Endothelial cell of umbilical vein (primary cell): ENCODE measurements at regions not wholly inside any gene's neighbourhood (a gene's known extent, or its start where the extent isn't known, plus 50 kb on each side); places are given as distances from the start of the nearest gene placed in this dataset.

ENCODE experiments used
- BruUV-seq: library from RNA; stranded (reverse); fragments of 400-500 nt; replicated peaks from 2 replicates; lab custom pipeline; 2021; lab: Mats Ljungman, UMichigan
- CTCF ChIA-PET: fragments of 300-600, 350-600 bp; sonication (Branson Sonifier 250); formaldehyde crosslinking; loops from one replicate; lab custom pipeline; 2021; ENCODE audit warnings: antibody characterized with exemption, inconsistent platforms; lab: Charles Lee
- POLR2A ChIA-PET: fragments of 300-600, 350-600 bp; sonication (Branson Sonifier 250); formaldehyde crosslinking; loops from one replicate; lab custom pipeline; 2021; ENCODE audit warnings: antibody characterized with exemption, inconsistent platforms; lab: Charles Lee
- DNase-seq: peaks from one replicate; pipeline ENCODE4 v3.0.0-alpha.2; 2011; ENCODE audit warnings: low read depth, low spot score
- FAIRE-seq: peaks from 2 replicates; lab custom pipeline; 2011; peaks lifted over from hg19 to GRCh38; lab: Jason Lieb, UNC
- H2AFZ ChIP-seq: 2 replicates; pipeline ENCODE4 v1.6.0; 2012; ENCODE audit warnings: low read depth, low read length, control low read depth, inconsistent platforms
- H3K27ac ChIP-seq: 2 replicates; pipeline ENCODE4 v1.5.1; 2011; ENCODE audit warnings: low read depth, mild to moderate bottlenecking, control low read depth, low read length, moderate library complexity; ENCODE audit not compliant: insufficient read depth
- H3K27me3 ChIP-seq, 2 experiments: 2 replicates each; pipeline versions ENCODE4 v1.6.0 to v1.6.1; 2011; ENCODE audit warnings: low read length in 2 of 2, mixed read lengths in 1 of 2; ENCODE audit not compliant: control insufficient read depth in 2 of 2, insufficient read depth in 2 of 2
- H3K36me3 ChIP-seq, 2 experiments: 2 replicates in 1 of 2; 3 replicates in 1 of 2; pipeline ENCODE4 v1.5.1; 2011; ENCODE audit warnings: low read length in 2 of 2, mild to moderate bottlenecking in 1 of 2, moderate library complexity in 1 of 2; ENCODE audit not compliant: control insufficient read depth in 2 of 2, insufficient read depth in 2 of 2; ENCODE audit errors: extremely low read depth in 1 of 2
- H3K4me1 ChIP-seq: 3 replicates; pipeline ENCODE4 v1.5.1; 2011; ENCODE audit warnings: mild to moderate bottlenecking, low read length; ENCODE audit not compliant: control insufficient read depth, insufficient read depth; ENCODE audit errors: extremely low read depth
- H3K4me2 ChIP-seq: 2 replicates; pipeline ENCODE4 v1.6.1; 2011; ENCODE audit warnings: low read length, control low read depth, mixed read lengths; ENCODE audit not compliant: insufficient read depth
- H3K4me3 ChIP-seq, 3 experiments: fragments of 200-600 bp in 1 of 3; sonication (generic), shearing (Covaris generic) in 1 of 3; replicated peaks in 1 of 3; 2 replicates each; pipeline ENCODE4 v1.5.1; 2011 to 2016; ENCODE audit warnings: control low read depth in 3 of 3, low read length in 3 of 3, mild to moderate bottlenecking in 2 of 3, inconsistent platforms in 1 of 3, low read depth in 1 of 3, moderate library complexity in 1 of 3; ENCODE audit not compliant: insufficient read depth in 1 of 3
- H3K79me2 ChIP-seq: 2 replicates; pipeline ENCODE4 v1.6.0; 2012; ENCODE audit warnings: low read length, inconsistent platforms; ENCODE audit not compliant: control insufficient read depth, insufficient read depth
- H3K9ac ChIP-seq: replicated peaks from 2 replicates; pipeline ENCODE3; 2011; ENCODE audit warnings: low read length, control low read depth; ENCODE audit not compliant: insufficient read depth; ENCODE audit errors: extremely low read depth
- H3K9me1 ChIP-seq: replicated peaks from 3 replicates; pipeline ENCODE4 v1.6.0; 2011; ENCODE audit warnings: mild to moderate bottlenecking, low read length; ENCODE audit not compliant: control insufficient read depth, insufficient read depth; ENCODE audit errors: extremely low read depth
- H3K9me3 ChIP-seq: replicated peaks from 2 replicates; pipeline ENCODE4 v1.5.1; 2012; ENCODE audit warnings: low read length, inconsistent platforms; ENCODE audit not compliant: control insufficient read depth, insufficient read depth
- H4K20me1 ChIP-seq: replicated peaks from 2 replicates; pipeline ENCODE3; 2011; ENCODE audit warnings: mild to moderate bottlenecking, low read length; ENCODE audit not compliant: control insufficient read depth, insufficient read depth; ENCODE audit errors: extremely low read depth
- EZH2 ChIP-seq: IDR thresholded peaks from 2 replicates; pipeline ENCODE4 v1.6.1; 2012; ENCODE audit warnings: borderline replicate concordance, low read depth, mild to moderate bottlenecking, moderate library complexity, low read length, inconsistent platforms; ENCODE audit not compliant: severe bottlenecking
- FOS ChIP-seq: IDR thresholded peaks from 2 replicates; pipeline ENCODE4 v1.6.1; 2011; ENCODE audit warnings: mild to moderate bottlenecking, low read length, moderate library complexity, borderline replicate concordance; ENCODE audit not compliant: insufficient read depth
- GATA2 ChIP-seq: IDR thresholded peaks from 2 replicates; pipeline ENCODE4 v1.7.0; 2011; ENCODE audit warnings: low read depth, mild to moderate bottlenecking, moderate library complexity, mixed read lengths, low read length; ENCODE audit not compliant: insufficient read length, insufficient read depth
- JUN ChIP-seq: IDR thresholded peaks from 2 replicates; pipeline ENCODE4 v1.6.1; 2011; ENCODE audit warnings: borderline replicate concordance, low read depth; ENCODE audit not compliant: insufficient read length, insufficient read depth
- MAX ChIP-seq: IDR thresholded peaks from 2 replicates; pipeline ENCODE4 v1.6.1; 2011; ENCODE audit not compliant: insufficient read depth, insufficient read length
- MYC ChIP-seq: IDR thresholded peaks from one replicate; pipeline ENCODE4 v1.6.1; 2011; ENCODE audit warnings: mild to moderate bottlenecking, low read depth, low read length
- POLR2A ChIP-seq: IDR thresholded peaks from 2 replicates; pipeline ENCODE4 v1.6.1; 2012; ENCODE audit warnings: low read depth, mild to moderate bottlenecking, control low read depth, low read length
- POLR2AphosphoS5 ChIP-seq: IDR thresholded peaks from 2 replicates; pipeline ENCODE4 v1.6.1; 2012; ENCODE audit warnings: low read depth, mild to moderate bottlenecking, control low read depth, low read length, moderate library complexity; ENCODE audit not compliant: insufficient read depth
- dilution Hi-C: fragments of 300-500 bp; cut with MboI; formaldehyde crosslinking; loops from one replicate; pipeline ENCODE4 v1.15.0; 2019; ENCODE audit warnings: low sequenced_read_pairs; ENCODE audit not compliant: extremely low pct_ligation_motif_present
- intact Hi-C: fragments of 100-400 bp; cut with micrococcal nuclease; formaldehyde crosslinking; loops from one replicate; pipeline ENCODE4 v1.10.0; 2022
- TF ChIP-seq, protein P1 (sequence below), 2 donors: IDR thresholded peaks; 1 replicate in 1 of 2; 2 replicates in 1 of 2; pipeline ENCODE4 v1.5.1; 2011; ENCODE audit warnings: low read length in 2 of 2, mild to moderate bottlenecking in 2 of 2, moderate library complexity in 2 of 2, control low read depth in 1 of 2, inconsistent platforms in 1 of 2, low read depth in 1 of 2; ENCODE audit not compliant: insufficient read depth in 1 of 2; ENCODE audit errors: extremely low read depth in 1 of 2

DNA sequence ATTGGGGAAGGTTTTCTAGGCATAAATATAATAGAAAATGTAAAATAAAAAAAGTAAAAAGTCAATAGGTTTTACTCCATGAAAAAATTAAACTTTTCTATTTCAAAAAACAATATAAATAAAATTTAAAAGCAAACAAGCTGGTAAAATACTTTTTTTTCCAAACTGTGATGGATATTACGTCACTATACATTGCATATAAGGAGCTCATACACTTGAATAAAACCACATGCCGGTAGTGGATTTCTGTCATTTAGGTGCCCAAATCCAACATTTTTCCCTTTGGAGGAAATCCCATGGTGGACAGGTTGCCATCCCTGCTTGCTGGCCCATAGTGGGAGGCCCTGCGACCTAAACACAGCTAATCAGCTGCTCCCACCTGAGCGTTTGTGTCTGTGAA, 289.4 kb upstream of the HNRNPA3 start:
- H3K9ac ChIP-seq = no peak overlapping the region
- no peaks in the 10 kb centered on the region for H3K4me1 ChIP-seq
- no peaks in the 10 kb centered on the region for H3K79me2 ChIP-seq
- no peaks in the 10 kb centered on the region for H3K9me1 ChIP-seq
- H2AFZ ChIP-seq = no peak overlapping the region
- FAIRE-seq (no peak), DNase-seq (no peak)
- no peaks in the 10 kb centered on the region for H3K27me3 ChIP-seq
- intact Hi-C loops = loop anchor here (2.0 kb wide), 1 partner anchor 218 kb away; no protein-coding TSS in a partner anchor
- CTCF ChIA-PET = no interaction called here
- dilution Hi-C loops = no loop called here
- H3K9me3 ChIP-seq = no peaks in the 10 kb centered on the region
- BruUV-seq = no TSS peak
- H3K4me2 ChIP-seq = no peak overlapping the region
- no peak overlapping the region for H3K4me3 ChIP-seq
- no peaks in the 10 kb centered on the region for H3K36me3 ChIP-seq
- H4K20me1 ChIP-seq = no peaks in the 10 kb centered on the region
- H3K27ac ChIP-seq = no peak overlapping the region
- POLR2A ChIA-PET = no interaction called here
- TF ChIP-seq GATA2 (no peak), MYC (no peak), EZH2 (no peak), MAX (no peak), POLR2AphosphoS5 (no peak), POLR2A (no peak), JUN (no peak), FOS (no peak)
- TF ChIP-seq, protein P1, sequence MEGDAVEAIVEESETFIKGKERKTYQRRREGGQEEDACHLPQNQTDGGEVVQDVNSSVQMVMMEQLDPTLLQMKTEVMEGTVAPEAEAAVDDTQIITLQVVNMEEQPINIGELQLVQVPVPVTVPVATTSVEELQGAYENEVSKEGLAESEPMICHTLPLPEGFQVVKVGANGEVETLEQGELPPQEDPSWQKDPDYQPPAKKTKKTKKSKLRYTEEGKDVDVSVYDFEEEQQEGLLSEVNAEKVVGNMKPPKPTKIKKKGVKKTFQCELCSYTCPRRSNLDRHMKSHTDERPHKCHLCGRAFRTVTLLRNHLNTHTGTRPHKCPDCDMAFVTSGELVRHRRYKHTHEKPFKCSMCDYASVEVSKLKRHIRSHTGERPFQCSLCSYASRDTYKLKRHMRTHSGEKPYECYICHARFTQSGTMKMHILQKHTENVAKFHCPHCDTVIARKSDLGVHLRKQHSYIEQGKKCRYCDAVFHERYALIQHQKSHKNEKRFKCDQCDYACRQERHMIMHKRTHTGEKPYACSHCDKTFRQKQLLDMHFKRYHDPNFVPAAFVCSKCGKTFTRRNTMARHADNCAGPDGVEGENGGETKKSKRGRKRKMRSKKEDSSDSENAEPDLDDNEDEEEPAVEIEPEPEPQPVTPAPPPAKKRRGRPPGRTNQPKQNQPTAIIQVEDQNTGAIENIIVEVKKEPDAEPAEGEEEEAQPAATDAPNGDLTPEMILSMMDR (IDR thresholded peaks at IDR 0.05; ENCODE audit: extremely low read depth in 1 of 2, insufficient read depth in 1 of 2, low read depth in 1 of 2, low read length in 2 of 2) = no peak
